ENCODE measurements at regions not wholly inside any gene's neighbourhood (a gene's known extent, or its start where the extent isn't known, plus 50 kb on each side); places are given as distances from the start of the nearest gene placed in this dataset.

- TF ChIP-seq CTCF (IDR thresholded peaks at IDR 0.05): no peak
- no peak for TF ChIP-seq POLR2A (IDR thresholded peaks at IDR 0.05)
- TF ChIP-seq EP300 (IDR thresholded peaks at IDR 0.05): no peak
These were observed 50.5 kb upstream of the SLC1A4 start for GRCh38 chr2:64938607-64939285.
